Keratinocyte (primary cell): ENCODE measurements at regions not wholly inside any gene's neighbourhood (a gene's known extent, or its start where the extent isn't known, plus 50 kb on each side); places are given as distances from the start of the nearest gene placed in this dataset.

ENCODE experiments used
- DNase-seq: peaks from one replicate; pipeline ENCODE4 v3.0.0-alpha.2; 2011; ENCODE audit warnings: low read depth, missing footprints, low spot score
- FAIRE-seq: peaks from 2 replicates; lab custom pipeline; 2011; peaks lifted over from hg19 to GRCh38; lab: Jason Lieb, UNC
- H2AFZ ChIP-seq: 2 replicates; pipeline ENCODE4 v1.6.0; 2012; ENCODE audit warnings: low read length, control low read depth, inconsistent platforms; ENCODE audit not compliant: control insufficient read depth
- H3K27ac ChIP-seq: 2 replicates; pipeline ENCODE4 v1.5.1; 2011; ENCODE audit warnings: low read length; ENCODE audit not compliant: control insufficient read depth, insufficient read depth
- H3K27me3 ChIP-seq: 3 replicates; pipeline ENCODE4 v1.6.0; 2011; ENCODE audit warnings: low read length; ENCODE audit not compliant: control insufficient read depth, insufficient read depth; ENCODE audit errors: extremely low read depth
- H3K36me3 ChIP-seq, 2 experiments: 2 replicates in 1 of 2; 3 replicates in 1 of 2; pipeline ENCODE4 v1.5.1; 2011; ENCODE audit warnings: low read length in 2 of 2, mild to moderate bottlenecking in 1 of 2; ENCODE audit not compliant: control insufficient read depth in 2 of 2, insufficient read depth in 2 of 2; ENCODE audit errors: extremely low read depth in 1 of 2
- H3K4me1 ChIP-seq: 3 replicates; pipeline ENCODE4 v1.5.1; 2011; ENCODE audit warnings: low read length; ENCODE audit not compliant: control insufficient read depth, insufficient read depth; ENCODE audit errors: extremely low read depth
- H3K4me2 ChIP-seq: 3 replicates; pipeline ENCODE4 v1.6.0; 2011; ENCODE audit warnings: low read depth, low read length; ENCODE audit not compliant: control insufficient read depth, insufficient read depth; ENCODE audit errors: extremely low read depth
- H3K4me3 ChIP-seq, 3 experiments: fragments of 200-600 bp in 1 of 3; sonication (generic) in 1 of 3; 2 replicates in 2 of 3; 3 replicates in 1 of 3; pipeline ENCODE4 v1.5.1; 2011 to 2016; ENCODE audit warnings: low read length in 3 of 3, mild to moderate bottlenecking in 3 of 3, control low read depth in 2 of 3, inconsistent platforms in 1 of 3, low read depth in 1 of 3, mixed read lengths in 1 of 3, mixed run types in 1 of 3, moderate library complexity in 1 of 3; ENCODE audit not compliant: control insufficient read depth in 2 of 3, insufficient read depth in 2 of 3; ENCODE audit errors: extremely low read depth in 1 of 3
- H3K79me2 ChIP-seq: 2 replicates; pipeline ENCODE4 v1.6.0; 2012; ENCODE audit warnings: low read length; ENCODE audit not compliant: control insufficient read depth, insufficient read depth
- H3K9ac ChIP-seq: 3 replicates; pipeline ENCODE4 v1.6.0; 2011; ENCODE audit warnings: low read length; ENCODE audit not compliant: control insufficient read depth, insufficient read depth; ENCODE audit errors: extremely low read depth
- H3K9me1 ChIP-seq: 3 replicates; pipeline ENCODE4 v1.6.0; 2011; ENCODE audit warnings: low read length; ENCODE audit not compliant: control insufficient read depth, insufficient read depth; ENCODE audit errors: extremely low read depth
- H3K9me3 ChIP-seq: 2 replicates; pipeline ENCODE4 v1.5.1; 2012; ENCODE audit warnings: low read depth, low read length; ENCODE audit not compliant: control insufficient read depth
- H4K20me1 ChIP-seq: 3 replicates; pipeline ENCODE4 v1.6.0; 2011; ENCODE audit warnings: low read length; ENCODE audit not compliant: control insufficient read depth, insufficient read depth; ENCODE audit errors: extremely low read depth
- EZH2 ChIP-seq: IDR thresholded peaks from one replicate; pipeline ENCODE4 v1.6.1; 2012; ENCODE audit warnings: inconsistent platforms, mild to moderate bottlenecking, low read length, moderate library complexity
- dilution Hi-C: fragments of 300-500 bp; cut with MboI; formaldehyde crosslinking; loops from one replicate; pipeline ENCODE4 v1.7.0; 2020; ENCODE audit warnings: low sequenced_read_pairs; ENCODE audit not compliant: extremely low pct_ligation_motif_present
- TF ChIP-seq, protein P1 (sequence below), 3 experiments: IDR thresholded peaks in 1 of 3; conservative IDR thresholded peaks in 1 of 3; optimal IDR thresholded peaks in 1 of 3; 2 replicates in 2 of 3; 3 replicates in 1 of 3; pipeline versions ENCODE3 to v1.5.1; 2011; ENCODE audit warnings: low read length in 3 of 3, mild to moderate bottlenecking in 3 of 3, moderate library complexity in 2 of 3, control low read depth in 1 of 3, inconsistent platforms in 1 of 3; ENCODE audit not compliant: insufficient read depth in 2 of 3; ENCODE audit errors: extremely low read depth in 1 of 3

DNA sequence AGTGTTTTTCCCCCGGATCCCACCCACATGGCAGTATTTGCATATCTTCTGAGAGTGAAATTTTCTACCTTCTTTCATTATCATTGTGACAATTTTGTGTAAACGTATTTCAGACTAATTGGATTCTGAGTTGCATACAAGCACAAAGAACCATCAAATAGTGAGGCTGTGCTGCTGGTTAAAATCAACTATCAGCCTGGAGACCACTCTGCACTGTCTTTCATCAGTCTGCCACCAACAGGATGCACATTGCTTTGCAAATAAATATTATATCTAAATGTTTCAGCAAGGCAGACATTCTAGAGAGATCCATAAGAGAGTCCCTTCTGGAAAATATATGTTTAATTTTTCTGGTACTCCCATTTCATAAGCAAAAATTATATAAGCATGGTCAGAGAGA lies 851.8 kb downstream of the XPNPEP1 start:
- dilution Hi-C loops = no loop called here
- Histone ChIP-seq H3K27me3 (no peaks in the 10 kb centered on the region), H3K79me2 (no peaks in the 10 kb centered on the region), H4K20me1 (no peaks in the 10 kb centered on the region), H2AFZ (no peak overlapping the region), H3K4me1 (no peaks in the 10 kb centered on the region), H3K4me3 (no peak overlapping the region), H3K9ac (no peak overlapping the region), H3K36me3 (no peaks in the 10 kb centered on the region), H3K9me3 (no peaks in the 10 kb centered on the region), H3K4me2 (no peak overlapping the region), H3K9me1 (no peaks in the 10 kb centered on the region), H3K27ac (no peak overlapping the region)
- no peak for FAIRE-seq
- TF ChIP-seq, protein P1, sequence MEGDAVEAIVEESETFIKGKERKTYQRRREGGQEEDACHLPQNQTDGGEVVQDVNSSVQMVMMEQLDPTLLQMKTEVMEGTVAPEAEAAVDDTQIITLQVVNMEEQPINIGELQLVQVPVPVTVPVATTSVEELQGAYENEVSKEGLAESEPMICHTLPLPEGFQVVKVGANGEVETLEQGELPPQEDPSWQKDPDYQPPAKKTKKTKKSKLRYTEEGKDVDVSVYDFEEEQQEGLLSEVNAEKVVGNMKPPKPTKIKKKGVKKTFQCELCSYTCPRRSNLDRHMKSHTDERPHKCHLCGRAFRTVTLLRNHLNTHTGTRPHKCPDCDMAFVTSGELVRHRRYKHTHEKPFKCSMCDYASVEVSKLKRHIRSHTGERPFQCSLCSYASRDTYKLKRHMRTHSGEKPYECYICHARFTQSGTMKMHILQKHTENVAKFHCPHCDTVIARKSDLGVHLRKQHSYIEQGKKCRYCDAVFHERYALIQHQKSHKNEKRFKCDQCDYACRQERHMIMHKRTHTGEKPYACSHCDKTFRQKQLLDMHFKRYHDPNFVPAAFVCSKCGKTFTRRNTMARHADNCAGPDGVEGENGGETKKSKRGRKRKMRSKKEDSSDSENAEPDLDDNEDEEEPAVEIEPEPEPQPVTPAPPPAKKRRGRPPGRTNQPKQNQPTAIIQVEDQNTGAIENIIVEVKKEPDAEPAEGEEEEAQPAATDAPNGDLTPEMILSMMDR (optimal IDR thresholded peaks at IDR 0.05 in 1 of 3, IDR thresholded peaks at IDR 0.05 in 1 of 3, conservative IDR thresholded peaks at IDR 0.05 in 1 of 3; ENCODE audit: extremely low read depth in 1 of 3, insufficient read depth in 2 of 3, low read length in 3 of 3) = no peak
- TF ChIP-seq EZH2 = no peak
- DNase-seq = no peak

DNA sequence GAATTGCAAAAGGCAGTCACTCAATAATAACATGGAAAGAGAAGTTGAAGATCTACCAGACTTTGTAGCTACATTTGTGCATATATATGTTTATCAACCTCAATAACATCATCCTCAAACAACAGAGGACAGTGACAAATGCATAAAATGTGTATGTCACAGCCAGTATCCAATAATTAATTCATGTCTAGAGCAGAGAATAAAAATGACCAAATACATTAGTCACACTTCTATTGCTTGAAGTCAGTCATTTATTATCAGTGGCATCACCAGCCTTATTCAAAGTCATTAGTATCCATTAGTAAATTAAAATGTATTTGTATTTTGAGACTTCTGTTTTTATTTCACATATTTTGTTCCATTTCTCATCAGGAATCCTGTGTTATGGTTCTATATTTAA lies 852.8 kb downstream of the XPNPEP1 start:
- Histone ChIP-seq H3K9me1 (no peaks in the 10 kb centered on the region), H2AFZ (no peak overlapping the region), H3K79me2 (no peaks in the 10 kb centered on the region), H3K4me1 (no peaks in the 10 kb centered on the region), H3K9me3 (no peaks in the 10 kb centered on the region), H3K27me3 (no peaks in the 10 kb centered on the region), H3K9ac (no peak overlapping the region), H3K4me3 (no peak overlapping the region), H3K27ac (no peak overlapping the region), H4K20me1 (no peaks in the 10 kb centered on the region), H3K4me2 (no peak overlapping the region), H3K36me3 (no peaks in the 10 kb centered on the region)
- DNase-seq (no peak), FAIRE-seq (no peak)
- TF ChIP-seq, protein P1 (optimal IDR thresholded peaks at IDR 0.05 in 1 of 3, IDR thresholded peaks at IDR 0.05 in 1 of 3, conservative IDR thresholded peaks at IDR 0.05 in 1 of 3; ENCODE audit: extremely low read depth in 1 of 3, insufficient read depth in 2 of 3, low read length in 3 of 3) = no peak
- TF ChIP-seq EZH2 = no peak
- dilution Hi-C loops = no loop called here
